Stomach (tissue), 8 donors: ENCODE measurements at regions not wholly inside any gene's neighbourhood (a gene's known extent, or its start where the extent isn't known, plus 50 kb on each side); places are given as distances from the start of the nearest gene placed in this dataset.
"Not testable (repeated sequence)": the region's sequence is repeated elsewhere in the genome, so short reads cannot be mapped to it uniquely, and the experiment has no call there.

Experiments used
- DNase-seq, 2 donors: peaks; one replicate each; pipeline versions ENCODE4 v3.0.0 to v3.0.0-alpha.2; 2013 to 2019
- H3K27ac ChIP-seq, 5 donors: fragments of 200-600 bp in 4 of 5; sonication (generic) in 4 of 5; one replicate each; pipeline ENCODE4 v1.5.1; 2013 to 2019; ENCODE audit warnings: mild to moderate bottlenecking in 1 of 5, moderate library complexity in 1 of 5
- H3K27me3 ChIP-seq, 3 donors: fragments of 200-600 bp; sonication (generic); one replicate each; pipeline ENCODE4 v1.5.1; 2017 to 2019; ENCODE audit warnings: mixed run types in 1 of 3
- H3K36me3 ChIP-seq, 4 donors: fragments of 200-600 bp; sonication (generic); 1 replicate in 3 of 4; 2 replicates in 1 of 4; pipeline ENCODE4 v1.5.1; 2016 to 2019
- H3K4me1 ChIP-seq, 4 donors: fragments of 200-600 bp; sonication (generic); one replicate each; pipeline ENCODE4 v1.5.1; 2016 to 2019
- H3K4me3 ChIP-seq, 4 donors: fragments of 200-600 bp; sonication (generic) in 3 of 4; one replicate each; pipeline ENCODE4 v1.5.1; 2016 to 2019; ENCODE audit warnings: mild to moderate bottlenecking in 1 of 4
- H3K9me3 ChIP-seq, 4 donors: fragments of 200-600 bp; sonication (generic); one replicate each; pipeline ENCODE4 v1.5.1; 2016 to 2019
- EP300 ChIP-seq: sonication (generic); formaldehyde crosslinking; IDR thresholded peaks from one replicate; pipeline ENCODE4 v1.6.1; 2017; ENCODE audit warnings: antibody characterized with exemption
- POLR2A ChIP-seq, 4 donors: fragments of 450-650 bp; IDR thresholded peaks; one replicate each; pipeline ENCODE4 v1.6.1; 2016; ENCODE audit warnings: antibody characterized with exemption in 4 of 4, control low read depth in 2 of 4, mild to moderate bottlenecking in 1 of 4, moderate library complexity in 1 of 4
- POLR2AphosphoS5 ChIP-seq, 3 donors: sonication (generic); formaldehyde crosslinking; IDR thresholded peaks; one replicate each; pipeline ENCODE4 v1.6.1; 2016; ENCODE audit warnings: antibody characterized with exemption in 3 of 3
- WGBS, 5 donors: extraction: QIAGEN DNeasy Blood & Tissue Kit in 3 of 5; methylation state at CpG; one replicate each; pipeline versions ENCODE4 v1.1.5 to v1.1.7; 2013 to 2018; 5-methylcytosine and 5-hydroxymethylcytosine counted together
- intact Hi-C: fragments of 100-400 bp; cut with DNase I; formaldehyde crosslinking; loops from one replicate; pipeline ENCODE4 v1.15.1; 2023; ENCODE audit warnings: low total_unique reads
- TF ChIP-seq, protein P1 (sequence below), 7 experiments: fragments of 450-650 bp in 4 of 7; fragments of 200-600 bp in 3 of 7; sonication (generic) in 3 of 7; IDR thresholded peaks; one replicate each; pipeline ENCODE4 v1.5.1; 2016 to 2019; ENCODE audit warnings: antibody characterized with exemption in 7 of 7, control low read depth in 2 of 7, mild to moderate bottlenecking in 1 of 7
- donor health status: healthy with polysubstance abuse.
- donor health status: Bipolar disorder and iron deficiency.
- donor health status: healthy.

DNA sequence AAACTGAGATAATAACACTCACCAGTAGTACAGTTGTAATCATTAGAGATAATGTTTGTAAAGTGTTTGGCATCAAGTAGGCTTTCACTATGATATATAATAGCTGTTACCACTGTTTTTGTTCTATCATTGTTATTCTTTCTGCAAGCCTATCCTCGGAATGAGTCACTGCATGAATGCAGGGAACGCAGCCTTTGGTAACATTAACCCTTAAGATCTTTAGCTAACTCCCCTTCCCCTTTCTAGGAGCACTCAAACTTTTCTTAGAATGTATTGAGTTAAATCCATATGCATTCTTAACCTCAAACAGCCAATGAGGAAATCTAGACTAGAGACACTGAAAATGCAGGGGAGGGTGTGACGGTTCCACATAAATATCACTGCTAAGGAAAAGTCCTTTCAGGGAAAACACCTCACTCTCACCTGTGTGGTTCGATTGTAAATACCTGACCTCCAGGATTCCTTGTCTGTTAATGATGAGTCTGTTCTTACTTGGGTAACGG is 467.3 kb downstream of the SETD4 start:
- WGBS, 5 donors = 26 to 40% (median 38%) methylated on average over 5 of the region's 5 CpGs
- Histone ChIP-seq H3K4me3 (no peak overlapping the region), H3K9me3 (peaks cover 0 to 5% (median 0%) of the 10 kb centered on the region in 4 donors), H3K4me1 (peaks cover 0 to 9% (median 4%) of the 10 kb centered on the region in 4 donors), H3K27ac (no peak overlapping the region), H3K27me3 (peaks cover 0 to 14% (median 0%) of the 10 kb centered on the region in 3 donors), H3K36me3 (no peaks in the 10 kb centered on the region)
- no peak for DNase-seq
- intact Hi-C loops = no loop called here
- TF ChIP-seq POLR2AphosphoS5 (IDR thresholded peaks at IDR 0.05) (no peak), POLR2A (IDR thresholded peaks at IDR 0.05) (no peak)

DNA sequence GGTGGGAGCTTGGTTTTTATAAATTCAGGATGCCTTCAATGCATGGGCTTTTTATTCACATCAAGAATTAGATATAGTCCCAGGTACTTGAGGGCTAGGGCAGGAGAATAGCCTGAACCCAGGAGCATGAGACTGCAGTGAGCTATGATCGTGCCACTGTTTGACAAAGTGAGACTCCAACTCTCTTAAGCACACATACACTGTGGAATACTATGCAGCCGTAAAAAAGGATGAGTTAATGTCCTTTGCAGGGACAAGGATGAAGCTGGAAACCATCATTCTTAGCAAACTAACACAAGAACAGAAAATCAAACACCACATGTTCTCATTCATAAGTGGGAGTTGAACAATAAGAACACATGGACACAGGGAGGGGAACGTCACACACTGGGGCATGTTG is 470.0 kb downstream of the SETD4 start:
- H3K27ac ChIP-seq, H3K9me3 ChIP-seq, intact Hi-C loops, H3K27me3 ChIP-seq, DNase-seq, H3K4me3 ChIP-seq, H3K36me3 ChIP-seq: not testable (repeated sequence)
- 91 to 100% (median 93%) methylated on average over 3 of the region's 3 CpGs for WGBS, 5 donors
- peaks cover 0 to 13% (median 4%) of the 10 kb centered on the region in 4 donors for H3K4me1 ChIP-seq

DNA sequence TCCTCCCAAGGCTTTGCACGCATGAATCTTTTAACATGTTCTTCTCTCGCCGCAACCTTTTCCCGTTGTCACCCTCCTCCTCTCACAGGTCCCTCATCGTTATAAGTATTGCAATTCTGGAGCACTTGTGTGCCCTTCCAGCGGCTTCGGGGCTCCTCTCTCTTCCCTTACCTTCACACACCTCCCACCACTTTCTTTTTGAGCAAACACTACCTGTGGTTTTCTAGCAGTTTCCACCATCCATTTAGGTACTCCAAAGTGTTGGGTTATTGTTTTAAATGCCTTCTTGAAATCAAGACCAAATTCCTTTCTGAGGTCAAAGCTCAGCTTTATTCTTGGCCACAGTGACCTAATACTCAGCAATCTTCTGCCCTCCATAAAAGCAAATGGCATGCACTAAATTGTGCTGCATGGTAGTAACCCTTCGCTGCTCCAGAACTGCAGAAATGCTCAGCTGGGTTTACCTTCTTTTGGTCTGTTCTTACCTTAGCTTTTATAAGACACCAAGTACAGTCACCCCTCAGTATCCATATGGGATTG is 472.4 kb downstream of the SETD4 start:
- Histone ChIP-seq H3K4me3 (no peak overlapping the region), H3K4me1 (peaks cover 0 to 10% (median 3%) of the 10 kb centered on the region in 4 donors), H3K27ac (no peak overlapping the region), H3K36me3 (no peaks in the 10 kb centered on the region), H3K9me3 (peaks cover 0 to 5% (median 0%) of the 10 kb centered on the region in 4 donors), H3K27me3 (peaks cover 0 to 3% (median 0%) of the 10 kb centered on the region in 3 donors)
- no peak for DNase-seq
- intact Hi-C loops = no loop called here
- WGBS, 5 donors = 88 to 95% (median 93%) methylated on average over 8 of the region's 8 CpGs
- TF ChIP-seq POLR2AphosphoS5 (IDR thresholded peaks at IDR 0.05) = no peak
- TF ChIP-seq EP300 = no peak
- TF ChIP-seq POLR2A (IDR thresholded peaks at IDR 0.05) = no peak
- TF ChIP-seq, protein P1, sequence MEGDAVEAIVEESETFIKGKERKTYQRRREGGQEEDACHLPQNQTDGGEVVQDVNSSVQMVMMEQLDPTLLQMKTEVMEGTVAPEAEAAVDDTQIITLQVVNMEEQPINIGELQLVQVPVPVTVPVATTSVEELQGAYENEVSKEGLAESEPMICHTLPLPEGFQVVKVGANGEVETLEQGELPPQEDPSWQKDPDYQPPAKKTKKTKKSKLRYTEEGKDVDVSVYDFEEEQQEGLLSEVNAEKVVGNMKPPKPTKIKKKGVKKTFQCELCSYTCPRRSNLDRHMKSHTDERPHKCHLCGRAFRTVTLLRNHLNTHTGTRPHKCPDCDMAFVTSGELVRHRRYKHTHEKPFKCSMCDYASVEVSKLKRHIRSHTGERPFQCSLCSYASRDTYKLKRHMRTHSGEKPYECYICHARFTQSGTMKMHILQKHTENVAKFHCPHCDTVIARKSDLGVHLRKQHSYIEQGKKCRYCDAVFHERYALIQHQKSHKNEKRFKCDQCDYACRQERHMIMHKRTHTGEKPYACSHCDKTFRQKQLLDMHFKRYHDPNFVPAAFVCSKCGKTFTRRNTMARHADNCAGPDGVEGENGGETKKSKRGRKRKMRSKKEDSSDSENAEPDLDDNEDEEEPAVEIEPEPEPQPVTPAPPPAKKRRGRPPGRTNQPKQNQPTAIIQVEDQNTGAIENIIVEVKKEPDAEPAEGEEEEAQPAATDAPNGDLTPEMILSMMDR (IDR thresholded peaks at IDR 0.05) = no peak

DNA sequence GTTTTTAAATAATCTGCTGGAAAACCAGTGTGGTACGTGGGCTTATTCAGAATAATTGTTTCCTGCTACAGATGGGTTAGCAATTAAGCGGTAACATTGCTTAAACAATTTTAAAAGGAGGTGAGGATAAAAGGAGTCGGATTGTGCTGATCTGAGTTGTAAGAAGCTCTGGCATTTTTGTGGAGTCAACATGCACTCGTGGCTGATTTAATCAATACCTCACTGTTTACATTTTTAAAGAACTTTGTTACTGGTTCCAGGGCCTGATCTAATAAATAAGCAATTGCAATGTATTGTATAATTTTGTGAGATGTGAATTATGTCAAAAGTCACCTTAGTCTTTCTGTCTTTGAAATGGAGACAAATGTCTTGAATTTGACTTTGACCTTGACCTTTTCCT is 474.0 kb downstream of the SETD4 start:
- no peak for TF ChIP-seq POLR2AphosphoS5 (IDR thresholded peaks at IDR 0.05)
- TF ChIP-seq, protein P1 (IDR thresholded peaks at IDR 0.05) = no peak
- no peak for TF ChIP-seq EP300
- TF ChIP-seq POLR2A (IDR thresholded peaks at IDR 0.05) = no peak
- Histone ChIP-seq H3K4me3 (no peak overlapping the region), H3K36me3 (no peaks in the 10 kb centered on the region), H3K9me3 (peaks cover 0 to 5% (median 0%) of the 10 kb centered on the region in 4 donors), H3K27me3 (peaks cover 0 to 3% (median 0%) of the 10 kb centered on the region in 3 donors), H3K27ac (no peak overlapping the region), H3K4me1 (peaks cover 0 to 6% (median 0%) of the 10 kb centered on the region in 4 donors)
- intact Hi-C loops = no loop called here
- DNase-seq = no peak
- 20 to 51% (median 34%) methylated on average over 4 of the region's 4 CpGs for WGBS, 5 donors

DNA sequence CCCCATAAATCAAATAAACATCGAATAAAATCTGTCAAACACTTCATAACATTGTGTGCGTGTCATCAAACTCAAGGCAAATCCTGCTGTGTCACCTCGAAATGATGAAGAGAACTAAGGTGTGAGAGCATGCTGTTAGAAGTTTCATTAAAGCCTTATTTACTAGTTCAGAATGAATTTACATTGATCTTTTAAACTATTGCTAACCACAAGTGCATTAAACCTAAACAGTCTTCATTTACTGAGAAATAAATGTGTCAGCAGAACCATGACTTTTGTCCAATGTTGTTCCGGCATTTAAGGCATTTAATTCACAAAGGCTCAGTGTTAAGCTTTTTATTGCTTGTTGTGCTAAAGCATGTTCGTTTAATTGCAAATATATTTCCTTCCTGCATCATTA is 474.4 kb downstream of the SETD4 start:
- Histone ChIP-seq H3K27me3 (peaks cover 0 to 3% (median 0%) of the 10 kb centered on the region in 3 donors), H3K4me3 (no peak overlapping the region), H3K4me1 (peaks cover 0 to 6% (median 0%) of the 10 kb centered on the region in 4 donors), H3K27ac (no peak overlapping the region), H3K36me3 (no peaks in the 10 kb centered on the region), H3K9me3 (peaks cover 0 to 5% (median 0%) of the 10 kb centered on the region in 4 donors)
- TF ChIP-seq EP300 (no peak), POLR2A (IDR thresholded peaks at IDR 0.05) (no peak), POLR2AphosphoS5 (IDR thresholded peaks at IDR 0.05) (no peak)
- TF ChIP-seq, protein P1 (IDR thresholded peaks at IDR 0.05) = no peak
- intact Hi-C loops = no loop called here
- no peak for DNase-seq
- 23 to 40% (median 28%) methylated on average over 5 of the region's 5 CpGs for WGBS, 5 donors
